Colonic mucosa (tissue), 4 donors: ENCODE measurements at regions not wholly inside any gene's neighbourhood (a gene's known extent, or its start where the extent isn't known, plus 50 kb on each side); places are given as distances from the start of the nearest gene placed in this dataset.

Source experiments
- DNase-seq: peaks from one replicate; pipeline ENCODE4 v3.0.0-alpha.2; 2020
- H3K27ac ChIP-seq: fragments of 200-600 bp; one replicate; pipeline ENCODE4 v1.8.0; 2021
- H3K27me3 ChIP-seq: fragments of 200-600 bp; one replicate; pipeline ENCODE4 v1.8.0; 2021
- H3K36me3 ChIP-seq: fragments of 200-600 bp; one replicate; pipeline ENCODE4 v1.8.0; 2021
- H3K4me1 ChIP-seq: fragments of 200-600 bp; one replicate; pipeline ENCODE4 v1.8.0; 2021; ENCODE audit warnings: mild to moderate bottlenecking
- H3K4me3 ChIP-seq: fragments of 200-600 bp; one replicate; pipeline ENCODE4 v1.8.0; 2021
- H3K9ac ChIP-seq, 2 donors: one replicate each; pipeline ENCODE4 v1.7.0; 2013; ENCODE audit warnings: control low read depth in 2 of 2, low read depth in 2 of 2, low read length in 2 of 2
- H3K9me3 ChIP-seq: fragments of 200-600 bp; one replicate; pipeline ENCODE4 v1.8.0; 2021
- intact Hi-C: fragments of 100-400 bp; cut with DNase I; formaldehyde crosslinking; loops from one replicate; pipeline ENCODE4 v1.14.1; 2022
- TF ChIP-seq, protein P1 (sequence below): fragments of 200-600 bp; IDR thresholded peaks from one replicate; pipeline ENCODE4 v1.8.0; 2022; ENCODE audit warnings: antibody characterized with exemption, mild to moderate bottlenecking
- donor health status: healthy.
- donor health status: DM: no; HTN: no; CAD: no.
- donor health status: DM: no; HTN: no; CAD: no.

GRCh38 chr4:35789899-35790574 is 454.3 kb downstream of the ARAP2 start:
- no peak overlapping the region for H3K4me3 ChIP-seq
- H3K9ac ChIP-seq = no peak overlapping the region
- H3K27ac ChIP-seq = no peak overlapping the region
- H3K36me3 ChIP-seq = no peaks in the 10 kb centered on the region
- TF ChIP-seq, protein P1, sequence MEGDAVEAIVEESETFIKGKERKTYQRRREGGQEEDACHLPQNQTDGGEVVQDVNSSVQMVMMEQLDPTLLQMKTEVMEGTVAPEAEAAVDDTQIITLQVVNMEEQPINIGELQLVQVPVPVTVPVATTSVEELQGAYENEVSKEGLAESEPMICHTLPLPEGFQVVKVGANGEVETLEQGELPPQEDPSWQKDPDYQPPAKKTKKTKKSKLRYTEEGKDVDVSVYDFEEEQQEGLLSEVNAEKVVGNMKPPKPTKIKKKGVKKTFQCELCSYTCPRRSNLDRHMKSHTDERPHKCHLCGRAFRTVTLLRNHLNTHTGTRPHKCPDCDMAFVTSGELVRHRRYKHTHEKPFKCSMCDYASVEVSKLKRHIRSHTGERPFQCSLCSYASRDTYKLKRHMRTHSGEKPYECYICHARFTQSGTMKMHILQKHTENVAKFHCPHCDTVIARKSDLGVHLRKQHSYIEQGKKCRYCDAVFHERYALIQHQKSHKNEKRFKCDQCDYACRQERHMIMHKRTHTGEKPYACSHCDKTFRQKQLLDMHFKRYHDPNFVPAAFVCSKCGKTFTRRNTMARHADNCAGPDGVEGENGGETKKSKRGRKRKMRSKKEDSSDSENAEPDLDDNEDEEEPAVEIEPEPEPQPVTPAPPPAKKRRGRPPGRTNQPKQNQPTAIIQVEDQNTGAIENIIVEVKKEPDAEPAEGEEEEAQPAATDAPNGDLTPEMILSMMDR = no peak
- intact Hi-C loops = no loop called here
- no peak for DNase-seq
- H3K9me3 ChIP-seq = no peaks in the 10 kb centered on the region
- no peaks in the 10 kb centered on the region for H3K4me1 ChIP-seq
- no peaks in the 10 kb centered on the region for H3K27me3 ChIP-seq

DNA sequence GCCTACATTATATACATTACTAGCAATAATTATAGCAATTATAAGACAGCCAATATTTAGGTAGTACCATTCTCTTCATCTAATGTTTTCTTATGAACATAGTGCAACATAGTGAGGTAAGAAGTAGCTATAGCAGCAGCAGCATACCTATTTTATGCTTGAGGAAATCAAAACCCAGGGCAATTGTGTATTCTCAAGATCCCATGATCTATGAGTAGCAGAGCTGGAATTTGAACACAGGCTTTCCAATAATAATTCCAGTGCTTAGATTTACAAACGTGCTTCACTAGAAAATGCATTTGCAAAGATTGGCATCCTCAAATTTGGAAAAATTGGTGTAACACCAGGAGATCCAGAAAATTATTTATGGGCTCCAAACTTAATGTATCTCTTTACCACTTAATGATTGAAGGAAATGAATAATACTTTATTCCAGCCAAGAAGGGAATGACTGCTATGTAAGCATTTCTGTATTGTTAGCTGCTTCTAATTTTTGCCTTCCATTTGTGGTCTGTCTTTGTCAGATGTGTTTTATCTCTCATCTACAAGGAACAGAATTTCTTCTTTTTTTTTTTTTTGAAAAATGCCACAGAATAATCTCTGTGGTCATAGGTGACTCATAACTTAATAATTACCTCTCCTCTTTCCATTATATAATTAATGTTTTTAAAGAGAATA is 451.1 kb downstream of the ARAP2 start:
- no peaks in the 10 kb centered on the region for H3K9me3 ChIP-seq
- no peak overlapping the region for H3K4me3 ChIP-seq
- DNase-seq = no peak
- no peak overlapping the region for H3K27ac ChIP-seq
- H3K27me3 ChIP-seq = no peaks in the 10 kb centered on the region
- no peak overlapping the region for H3K9ac ChIP-seq
- H3K36me3 ChIP-seq = no peaks in the 10 kb centered on the region
- TF ChIP-seq, protein P1 = no peak
- intact Hi-C loops = no loop called here
- no peaks in the 10 kb centered on the region for H3K4me1 ChIP-seq

DNA sequence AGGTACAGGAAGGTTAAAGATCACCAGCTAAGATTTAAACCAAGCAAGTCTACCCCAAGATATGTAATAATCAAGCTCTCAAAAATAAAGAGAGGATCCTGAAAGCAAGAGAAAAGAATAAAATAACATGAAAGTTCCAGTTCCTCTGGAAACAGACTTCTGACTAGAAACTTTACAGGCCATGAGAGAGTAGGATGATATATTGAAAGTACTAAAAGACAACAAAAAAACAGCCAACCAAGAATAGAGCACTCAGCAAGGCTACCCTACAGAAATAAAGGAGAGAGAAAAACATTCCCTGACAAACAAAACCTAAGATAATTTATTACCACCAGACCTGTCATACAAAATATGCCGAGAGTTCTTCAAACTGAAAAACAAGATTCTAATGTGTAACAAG is 450.5 kb downstream of the ARAP2 start:
- Histone ChIP-seq H3K36me3 (no peaks in the 10 kb centered on the region), H3K9me3 (no peaks in the 10 kb centered on the region), H3K27me3 (no peaks in the 10 kb centered on the region), H3K4me1 (no peaks in the 10 kb centered on the region), H3K9ac (no peak overlapping the region), H3K27ac (no peak overlapping the region), H3K4me3 (no peak overlapping the region)
- intact Hi-C loops = no loop called here
- no peak for DNase-seq
- TF ChIP-seq, protein P1 = no peak

DNA sequence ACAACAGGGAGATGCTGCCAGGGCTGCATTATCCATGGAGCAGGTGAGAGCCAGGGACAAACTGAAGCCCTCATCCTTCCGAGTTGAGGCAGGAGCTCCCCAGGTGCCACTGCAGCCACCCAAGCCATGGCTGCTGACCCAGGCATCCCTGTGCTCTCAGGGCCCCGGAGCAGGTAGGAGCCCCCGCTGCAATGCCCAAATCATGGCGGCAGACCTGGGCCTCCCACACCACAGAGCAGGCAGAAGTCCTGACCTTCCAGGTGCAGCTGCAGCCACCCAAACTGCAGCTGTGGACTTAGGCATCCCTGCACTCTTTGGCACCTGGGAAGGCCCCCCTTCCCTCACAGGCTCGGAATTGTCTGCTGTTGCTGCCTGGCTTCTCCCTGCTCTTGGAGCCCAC is 443.6 kb downstream of the ARAP2 start:
- Histone ChIP-seq H3K36me3 (no peaks in the 10 kb centered on the region), H3K27ac (no peak overlapping the region), H3K9ac (no peak overlapping the region), H3K27me3 (no peaks in the 10 kb centered on the region), H3K9me3 (no peaks in the 10 kb centered on the region), H3K4me1 (no peaks in the 10 kb centered on the region), H3K4me3 (no peak overlapping the region)
- intact Hi-C loops = no loop called here
- no peak for DNase-seq
- TF ChIP-seq, protein P1 = no peak

DNA sequence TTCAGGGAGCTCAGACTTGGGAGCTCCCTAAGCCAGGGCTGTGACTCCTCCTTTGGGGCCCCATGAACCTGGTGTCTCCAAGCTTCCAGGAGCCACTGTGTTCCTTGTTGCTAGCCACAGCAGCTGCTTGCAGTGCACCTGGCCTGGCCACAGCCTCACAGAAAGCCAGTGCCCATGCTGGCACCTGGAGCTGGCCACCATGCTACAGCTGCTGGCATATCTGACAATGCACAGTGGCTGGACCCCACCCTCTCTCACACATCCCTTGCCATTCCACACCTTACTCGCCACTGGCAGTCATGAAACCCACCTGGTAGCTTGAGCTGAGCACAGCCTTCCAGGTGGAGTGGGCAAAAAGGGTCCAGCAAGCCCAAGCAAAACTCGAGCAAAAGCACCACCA is 441.7 kb downstream of the ARAP2 start:
- no peaks in the 10 kb centered on the region for H3K9me3 ChIP-seq
- no peak overlapping the region for H3K4me3 ChIP-seq
- no peaks in the 10 kb centered on the region for H3K4me1 ChIP-seq
- TF ChIP-seq, protein P1 = no peak
- H3K36me3 ChIP-seq = no peaks in the 10 kb centered on the region
- H3K9ac ChIP-seq = no peak overlapping the region
- intact Hi-C loops = no loop called here
- no peak for DNase-seq
- no peaks in the 10 kb centered on the region for H3K27me3 ChIP-seq
- no peak overlapping the region for H3K27ac ChIP-seq
